Breast epithelium (tissue), 3 donors: ENCODE measurements at regions not wholly inside any gene's neighbourhood (a gene's known extent, or its start where the extent isn't known, plus 50 kb on each side); places are given as distances from the start of the nearest gene placed in this dataset.

Experiments used
- POLR2A ChIP-seq: fragments of 450-650 bp; IDR thresholded peaks from one replicate; pipeline ENCODE4 v1.6.1; 2016; ENCODE audit warnings: antibody characterized with exemption, mild to moderate bottlenecking, moderate library complexity
- TF ChIP-seq, protein P1 (sequence below), 3 donors: fragments of 450-650 bp; IDR thresholded peaks; one replicate each; pipeline ENCODE4 v1.5.1; 2016 to 2017; ENCODE audit warnings: antibody characterized with exemption in 3 of 3, mild to moderate bottlenecking in 3 of 3, moderate library complexity in 3 of 3

DNA sequence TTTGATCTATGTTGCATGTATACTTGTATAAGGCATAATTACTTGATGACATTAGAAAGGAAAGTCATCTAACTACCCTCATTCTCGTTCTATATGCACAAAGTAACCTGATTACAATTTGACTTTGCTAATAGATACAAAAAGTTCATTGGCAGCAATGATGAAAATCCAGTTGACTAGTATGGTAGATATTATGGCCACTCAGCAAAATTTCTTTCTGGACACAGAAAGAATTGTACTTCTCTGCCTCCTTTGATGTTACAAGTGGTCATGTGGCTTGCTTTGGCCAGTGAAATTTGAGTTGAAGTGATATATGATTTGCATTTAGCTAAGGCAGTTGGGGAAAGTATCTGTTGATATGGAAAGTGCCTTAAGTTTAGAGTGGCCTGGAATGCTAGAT lies 723.7 kb upstream of the ARRDC3 start:
- TF ChIP-seq, protein P1, sequence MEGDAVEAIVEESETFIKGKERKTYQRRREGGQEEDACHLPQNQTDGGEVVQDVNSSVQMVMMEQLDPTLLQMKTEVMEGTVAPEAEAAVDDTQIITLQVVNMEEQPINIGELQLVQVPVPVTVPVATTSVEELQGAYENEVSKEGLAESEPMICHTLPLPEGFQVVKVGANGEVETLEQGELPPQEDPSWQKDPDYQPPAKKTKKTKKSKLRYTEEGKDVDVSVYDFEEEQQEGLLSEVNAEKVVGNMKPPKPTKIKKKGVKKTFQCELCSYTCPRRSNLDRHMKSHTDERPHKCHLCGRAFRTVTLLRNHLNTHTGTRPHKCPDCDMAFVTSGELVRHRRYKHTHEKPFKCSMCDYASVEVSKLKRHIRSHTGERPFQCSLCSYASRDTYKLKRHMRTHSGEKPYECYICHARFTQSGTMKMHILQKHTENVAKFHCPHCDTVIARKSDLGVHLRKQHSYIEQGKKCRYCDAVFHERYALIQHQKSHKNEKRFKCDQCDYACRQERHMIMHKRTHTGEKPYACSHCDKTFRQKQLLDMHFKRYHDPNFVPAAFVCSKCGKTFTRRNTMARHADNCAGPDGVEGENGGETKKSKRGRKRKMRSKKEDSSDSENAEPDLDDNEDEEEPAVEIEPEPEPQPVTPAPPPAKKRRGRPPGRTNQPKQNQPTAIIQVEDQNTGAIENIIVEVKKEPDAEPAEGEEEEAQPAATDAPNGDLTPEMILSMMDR (IDR thresholded peaks at IDR 0.05), result no peak
- no peak for TF ChIP-seq POLR2A
